ENCODE measurements at regions not wholly inside any gene's neighbourhood (a gene's known extent, or its start where the extent isn't known, plus 50 kb on each side); places are given as distances from the start of the nearest gene placed in this dataset.

GRCh38 chr2:164079258-164079657, 343.4 kb upstream of the FIGN start:
- DNase-seq: no peak

GRCh38 chr2:164078421-164078820, 342.6 kb upstream of the FIGN start:
- no peak for DNase-seq

- no peak for DNase-seq
These were observed 337.6 kb upstream of the FIGN start for GRCh38 chr2:164073101-164074074.

GRCh38 chr2:164069540-164069939, 333.7 kb upstream of the FIGN start:
- no peak for DNase-seq

GRCh38 chr2:164068063-164068462, 332.3 kb upstream of the FIGN start:
- DNase-seq: no peak

GRCh38 chr2:164066095-164066494, 330.3 kb upstream of the FIGN start:
- DNase-seq: no peak

- no peak for DNase-seq
These were observed 329.2 kb upstream of the FIGN start for GRCh38 chr2:164065038-164065437.

GRCh38 chr2:164061129-164061746, 325.4 kb upstream of the FIGN start:
- peak; percentile 0 for DNase-seq

GRCh38 chr2:164060031-164060430, 324.2 kb upstream of the FIGN start:
- DNase-seq: no peak

GRCh38 chr2:164055623-164056022, 319.8 kb upstream of the FIGN start:
- no peak for DNase-seq

- DNase-seq: no peak
These were observed 318.8 kb upstream of the FIGN start for GRCh38 chr2:164054651-164055050.

- DNase-seq: no peak
These were observed 317.2 kb upstream of the FIGN start for GRCh38 chr2:164053021-164053420.

GRCh38 chr2:164052006-164052405, 316.2 kb upstream of the FIGN start:
- no peak for DNase-seq

- DNase-seq: no peak
These were observed 312.9 kb upstream of the FIGN start for GRCh38 chr2:164048729-164049128.

- DNase-seq: no peak
These were observed 310.2 kb upstream of the FIGN start for GRCh38 chr2:164046040-164046439.

GRCh38 chr2:164044622-164045021, 308.8 kb upstream of the FIGN start:
- no peak for DNase-seq

- DNase-seq: no peak
These were observed 303.5 kb upstream of the FIGN start for GRCh38 chr2:164039270-164039669.

GRCh38 chr2:164032995-164033394, 297.2 kb upstream of the FIGN start:
- no peak for DNase-seq

- DNase-seq: no peak
These were observed 294.8 kb upstream of the FIGN start for GRCh38 chr2:164030623-164031022.

- DNase-seq: no peak
These were observed 293.2 kb upstream of the FIGN start for GRCh38 chr2:164028814-164029534.

GRCh38 chr2:164024396-164024795, 288.6 kb upstream of the FIGN start:
- DNase-seq: no peak

GRCh38 chr2:164023896-164024295, 288.1 kb upstream of the FIGN start:
- DNase-seq: no peak

GRCh38 chr2:164015328-164016123, 279.7 kb upstream of the FIGN start:
- no peak for DNase-seq
